Nephron progenitor cell (in vitro differentiated cells): ENCODE measurements at regions not wholly inside any gene's neighbourhood (a gene's known extent, or its start where the extent isn't known, plus 50 kb on each side); places are given as distances from the start of the nearest gene placed in this dataset.
A peak's percentile ranks its signal among the peaks of the same experiment; 100 is the strongest.

Experiments
- DNase-seq: peaks from one replicate; pipeline ENCODE4 v3.0.0; 2021
- H3K27ac Mint-ChIP-seq: 2 replicates; pipeline ENCODE4 v1.8.0; 2021; ENCODE audit warnings: mild to moderate bottlenecking, moderate library complexity, mixed read lengths
- H3K27me3 Mint-ChIP-seq: 2 replicates; pipeline ENCODE4 v1.8.0; 2021; ENCODE audit warnings: mild to moderate bottlenecking, low read depth, mixed read lengths; ENCODE audit not compliant: poor library complexity
- H3K36me3 Mint-ChIP-seq: 2 replicates; pipeline ENCODE4 v1.8.0; 2021; ENCODE audit warnings: low read depth, mixed read lengths
- H3K4me1 Mint-ChIP-seq: 2 replicates; pipeline ENCODE4 v1.8.0; 2021; ENCODE audit warnings: mixed read lengths
- H3K4me3 Mint-ChIP-seq: 2 replicates; pipeline ENCODE4 v1.8.0; 2021; ENCODE audit warnings: mild to moderate bottlenecking, moderate library complexity, mixed read lengths
- H3K9me3 Mint-ChIP-seq: 2 replicates; pipeline ENCODE4 v1.8.0; 2021; ENCODE audit warnings: mild to moderate bottlenecking, moderate library complexity, mixed read lengths
- CTCF ChIP-seq: fragments of 200-600 bp; sonication (generic); IDR thresholded peaks from 2 replicates; pipeline ENCODE4 v1.5.0; 2021; ENCODE audit warnings: antibody characterized with exemption

- peaks cover 22% of the 10 kb centered on the region for H3K36me3 Mint-ChIP-seq
- DNase-seq: no peak
- no peak for TF ChIP-seq CTCF
- H3K4me3 Mint-ChIP-seq: no peak overlapping the region
- no peak overlapping the region for H3K27ac Mint-ChIP-seq
- H3K9me3 Mint-ChIP-seq: peaks cover 28% of the 10 kb centered on the region
- H3K27me3 Mint-ChIP-seq: no peaks in the 10 kb centered on the region
- peaks cover 17% of the 10 kb centered on the region for H3K4me1 Mint-ChIP-seq
These were observed 322.5 kb upstream of the SLC24A2 start for GRCh38 chr9:20111173-20111843.

GRCh38 chr9:20095430-20096092, 306.7 kb upstream of the SLC24A2 start:
- no peak for DNase-seq
- no peak overlapping the region for H3K27ac Mint-ChIP-seq
- H3K27me3 Mint-ChIP-seq: no peaks in the 10 kb centered on the region
- no peak overlapping the region for H3K4me3 Mint-ChIP-seq
- TF ChIP-seq CTCF: no peak
- H3K4me1 Mint-ChIP-seq: peaks cover 4% of the 10 kb centered on the region
- H3K9me3 Mint-ChIP-seq: peaks cover 36% of the 10 kb centered on the region
- peaks cover 36% of the 10 kb centered on the region for H3K36me3 Mint-ChIP-seq

- no peak for TF ChIP-seq CTCF
- Mint-ChIP-seq H3K4me1 (no peaks in the 10 kb centered on the region), H3K9me3 (peaks cover 40% of the 10 kb centered on the region), H3K27me3 (no peaks in the 10 kb centered on the region), H3K27ac (no peak overlapping the region), H3K4me3 (no peak overlapping the region), H3K36me3 (peaks cover 40% of the 10 kb centered on the region)
- no peak for DNase-seq
These were observed 303.7 kb upstream of the SLC24A2 start for GRCh38 chr9:20092561-20092960.

GRCh38 chr9:20087481-20087880, 298.6 kb upstream of the SLC24A2 start:
- no peak for DNase-seq
- no peak for TF ChIP-seq CTCF
- peaks cover 22% of the 10 kb centered on the region for H3K9me3 Mint-ChIP-seq
- H3K27me3 Mint-ChIP-seq: no peaks in the 10 kb centered on the region
- H3K27ac Mint-ChIP-seq: no peak overlapping the region
- H3K4me3 Mint-ChIP-seq: no peak overlapping the region
- peaks cover 22% of the 10 kb centered on the region for H3K36me3 Mint-ChIP-seq
- peaks cover 36% of the 10 kb centered on the region for H3K4me1 Mint-ChIP-seq

- Mint-ChIP-seq H3K36me3 (peaks cover 6% of the 10 kb centered on the region), H3K9me3 (peaks cover 7% of the 10 kb centered on the region), H3K27ac (peak overlapping the region; percentile 7), H3K4me3 (no peak overlapping the region), H3K27me3 (no peaks in the 10 kb centered on the region), H3K4me1 (peaks cover 40% of the 10 kb centered on the region)
- no peak for DNase-seq
- TF ChIP-seq CTCF: no peak
These were observed 297.0 kb upstream of the SLC24A2 start for GRCh38 chr9:20085842-20086241.

GRCh38 chr9:20084125-20084524, 295.3 kb upstream of the SLC24A2 start:
- H3K27me3 Mint-ChIP-seq: no peaks in the 10 kb centered on the region
- DNase-seq: no peak

More at GRCh38 chr9:20084125-20084524, 295.3 kb upstream of the SLC24A2 start:
- H3K4me3 Mint-ChIP-seq: no peak overlapping the region
- peak overlapping the region; percentile 68 for H3K27ac Mint-ChIP-seq
- peaks cover 7% of the 10 kb centered on the region for H3K9me3 Mint-ChIP-seq
- no peaks in the 10 kb centered on the region for H3K36me3 Mint-ChIP-seq
- H3K4me1 Mint-ChIP-seq: peaks cover 40% of the 10 kb centered on the region
- TF ChIP-seq CTCF: no peak
